Astrocyte (in vitro differentiated cells and primary cell): ENCODE measurements at regions not wholly inside any gene's neighbourhood (a gene's known extent, or its start where the extent isn't known, plus 50 kb on each side); places are given as distances from the start of the nearest gene placed in this dataset.

Source experiments
- DNase-seq: peaks from one replicate; pipeline ENCODE4 v3.0.0-alpha.2; 2010; ENCODE audit warnings: low read depth
- FAIRE-seq: peaks from 2 replicates; lab custom pipeline; 2011; peaks lifted over from hg19 to GRCh38; lab: Jason Lieb, UNC
- H2AFZ ChIP-seq: 2 replicates; pipeline ENCODE4 v1.6.0; 2012; ENCODE audit warnings: low read depth, low read length, inconsistent platforms
- H3K27ac ChIP-seq: 2 replicates; pipeline ENCODE4 v1.5.1; 2011; ENCODE audit warnings: low read depth, low read length, inconsistent platforms
- H3K27me3 ChIP-seq: 2 replicates; pipeline ENCODE4 v1.6.0; 2011; ENCODE audit warnings: low read length, inconsistent platforms; ENCODE audit not compliant: insufficient read depth
- H3K36me3 ChIP-seq: 2 replicates; pipeline ENCODE4 v1.5.1; 2011; ENCODE audit warnings: low read length, inconsistent platforms; ENCODE audit not compliant: insufficient read depth
- H3K4me1 ChIP-seq: 2 replicates; pipeline ENCODE4 v1.5.1; 2011; ENCODE audit warnings: low read length, inconsistent platforms; ENCODE audit not compliant: insufficient read depth
- H3K4me2 ChIP-seq: 2 replicates; pipeline ENCODE4 v1.6.0; 2012; ENCODE audit warnings: low read length, inconsistent platforms
- H3K4me3 ChIP-seq: 2 replicates; pipeline ENCODE4 v1.5.1; 2011; ENCODE audit warnings: low read depth, mild to moderate bottlenecking, low read length, inconsistent platforms; ENCODE audit not compliant: insufficient read depth
- H3K79me2 ChIP-seq: 2 replicates; pipeline ENCODE4 v1.6.0; 2012; ENCODE audit warnings: mild to moderate bottlenecking, low read length, inconsistent platforms; ENCODE audit not compliant: insufficient read depth
- H3K9ac ChIP-seq: 2 replicates; pipeline ENCODE4 v1.6.0; 2012; ENCODE audit warnings: mild to moderate bottlenecking, low read length, inconsistent platforms
- H3K9me3 ChIP-seq: 2 replicates; pipeline ENCODE4 v1.5.1; 2012; ENCODE audit warnings: low read depth, mild to moderate bottlenecking, low read length, inconsistent platforms; ENCODE audit not compliant: insufficient read depth
- H4K20me1 ChIP-seq: 2 replicates; pipeline ENCODE4 v1.6.0; 2012; ENCODE audit warnings: low read length, inconsistent platforms; ENCODE audit not compliant: insufficient read depth
- H3K27ac Mint-ChIP-seq: one replicate; pipeline ENCODE4 v1.8.0; 2021; ENCODE audit warnings: mild to moderate bottlenecking, mixed read lengths; ENCODE audit not compliant: unreplicated experiment
- H3K27me3 Mint-ChIP-seq: one replicate; pipeline ENCODE4 v1.8.0; 2021; ENCODE audit warnings: low read depth, mixed read lengths; ENCODE audit not compliant: unreplicated experiment
- H3K36me3 Mint-ChIP-seq: one replicate; pipeline ENCODE4 v1.8.0; 2021; ENCODE audit warnings: low read depth, mixed read lengths; ENCODE audit not compliant: unreplicated experiment
- H3K4me1 Mint-ChIP-seq: one replicate; pipeline ENCODE4 v1.8.0; 2021; ENCODE audit warnings: low read depth, mixed read lengths; ENCODE audit not compliant: unreplicated experiment
- H3K4me3 Mint-ChIP-seq: one replicate; pipeline ENCODE4 v1.8.0; 2021; ENCODE audit warnings: mild to moderate bottlenecking, moderate library complexity, mixed read lengths; ENCODE audit not compliant: unreplicated experiment
- H3K9me3 Mint-ChIP-seq: one replicate; pipeline ENCODE4 v1.8.0; 2021; ENCODE audit warnings: mild to moderate bottlenecking, mixed read lengths; ENCODE audit not compliant: unreplicated experiment
- EZH2 ChIP-seq: IDR thresholded peaks from 2 replicates; pipeline ENCODE4 v1.6.1; 2012; ENCODE audit warnings: mild to moderate bottlenecking, low read length, inconsistent platforms; ENCODE audit not compliant: insufficient read depth
- TF ChIP-seq, protein P1 (sequence below): IDR thresholded peaks from 2 replicates; pipeline ENCODE4 v1.5.1; 2011; ENCODE audit warnings: low read depth, mild to moderate bottlenecking, inconsistent platforms, low read length, moderate library complexity; ENCODE audit not compliant: insufficient read depth

DNA sequence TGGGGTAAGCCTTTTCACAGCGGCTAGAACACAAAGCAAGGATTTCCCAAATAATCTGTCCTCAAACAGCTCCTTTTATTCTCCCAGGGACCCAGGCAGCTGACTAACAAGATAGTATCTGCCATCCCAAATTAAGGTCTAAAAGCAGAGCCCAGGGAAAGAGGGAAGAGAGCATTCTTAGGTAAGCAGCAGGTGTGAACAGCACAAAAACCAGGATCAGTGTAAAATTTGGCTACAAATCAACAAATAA is 79.9 kb downstream of the RBMXL2 start:
- DNase-seq (no peak), FAIRE-seq (no peak)
- Mint-ChIP-seq H3K4me3 (no peak overlapping the region), H3K27ac (no peak overlapping the region), H3K36me3 (no peaks in the 10 kb centered on the region), H3K27me3 (no peaks in the 10 kb centered on the region), H3K4me1 (no peaks in the 10 kb centered on the region), H3K9me3 (no peaks in the 10 kb centered on the region)
- Histone ChIP-seq H3K4me3 (no peak overlapping the region), H2AFZ (no peak overlapping the region), H3K36me3 (no peaks in the 10 kb centered on the region), H3K4me2 (no peak overlapping the region), H3K9me3 (no peaks in the 10 kb centered on the region), H3K4me1 (no peaks in the 10 kb centered on the region), H3K27me3 (no peaks in the 10 kb centered on the region), H3K79me2 (no peaks in the 10 kb centered on the region), H3K27ac (no peak overlapping the region), H4K20me1 (no peaks in the 10 kb centered on the region), H3K9ac (no peak overlapping the region)
- TF ChIP-seq, protein P1, sequence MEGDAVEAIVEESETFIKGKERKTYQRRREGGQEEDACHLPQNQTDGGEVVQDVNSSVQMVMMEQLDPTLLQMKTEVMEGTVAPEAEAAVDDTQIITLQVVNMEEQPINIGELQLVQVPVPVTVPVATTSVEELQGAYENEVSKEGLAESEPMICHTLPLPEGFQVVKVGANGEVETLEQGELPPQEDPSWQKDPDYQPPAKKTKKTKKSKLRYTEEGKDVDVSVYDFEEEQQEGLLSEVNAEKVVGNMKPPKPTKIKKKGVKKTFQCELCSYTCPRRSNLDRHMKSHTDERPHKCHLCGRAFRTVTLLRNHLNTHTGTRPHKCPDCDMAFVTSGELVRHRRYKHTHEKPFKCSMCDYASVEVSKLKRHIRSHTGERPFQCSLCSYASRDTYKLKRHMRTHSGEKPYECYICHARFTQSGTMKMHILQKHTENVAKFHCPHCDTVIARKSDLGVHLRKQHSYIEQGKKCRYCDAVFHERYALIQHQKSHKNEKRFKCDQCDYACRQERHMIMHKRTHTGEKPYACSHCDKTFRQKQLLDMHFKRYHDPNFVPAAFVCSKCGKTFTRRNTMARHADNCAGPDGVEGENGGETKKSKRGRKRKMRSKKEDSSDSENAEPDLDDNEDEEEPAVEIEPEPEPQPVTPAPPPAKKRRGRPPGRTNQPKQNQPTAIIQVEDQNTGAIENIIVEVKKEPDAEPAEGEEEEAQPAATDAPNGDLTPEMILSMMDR = no peak
- TF ChIP-seq EZH2 = no peak

DNA sequence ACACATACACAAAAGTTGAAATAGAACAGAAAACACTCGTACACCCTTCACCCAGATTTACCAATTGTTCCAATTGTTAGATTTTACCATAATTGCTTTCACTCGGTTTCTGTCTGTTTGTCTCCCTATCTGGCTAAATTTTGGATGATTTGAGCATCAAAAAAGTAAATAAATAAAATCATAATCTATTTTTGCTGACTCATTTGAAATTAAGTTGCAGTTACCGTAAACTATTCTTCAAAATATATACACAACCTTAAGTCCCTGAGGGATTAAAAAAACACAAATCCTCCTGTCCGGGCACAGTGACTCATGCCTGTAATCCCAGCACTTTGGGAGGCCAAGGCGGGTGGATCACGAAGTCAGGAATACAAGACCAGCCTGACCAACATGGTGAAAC is 81.3 kb upstream of the SYT9 start:
- Mint-ChIP-seq H3K27ac (no peak overlapping the region), H3K27me3 (no peaks in the 10 kb centered on the region), H3K4me1 (no peaks in the 10 kb centered on the region), H3K4me3 (no peak overlapping the region), H3K9me3 (no peaks in the 10 kb centered on the region), H3K36me3 (no peaks in the 10 kb centered on the region)
- no peak overlapping the region for H3K4me3 ChIP-seq
- H3K9me3 ChIP-seq = no peaks in the 10 kb centered on the region
- no peaks in the 10 kb centered on the region for H3K27me3 ChIP-seq
- H3K36me3 ChIP-seq = no peaks in the 10 kb centered on the region
- TF ChIP-seq EZH2 = no peak
- TF ChIP-seq, protein P1 = no peak
- no peak overlapping the region for H2AFZ ChIP-seq
- FAIRE-seq (no peak), DNase-seq (no peak)
- H3K4me1 ChIP-seq = no peaks in the 10 kb centered on the region
- H3K4me2 ChIP-seq = no peak overlapping the region
- H3K9ac ChIP-seq = no peak overlapping the region
- no peaks in the 10 kb centered on the region for H4K20me1 ChIP-seq
- no peaks in the 10 kb centered on the region for H3K79me2 ChIP-seq
- no peak overlapping the region for H3K27ac ChIP-seq

DNA sequence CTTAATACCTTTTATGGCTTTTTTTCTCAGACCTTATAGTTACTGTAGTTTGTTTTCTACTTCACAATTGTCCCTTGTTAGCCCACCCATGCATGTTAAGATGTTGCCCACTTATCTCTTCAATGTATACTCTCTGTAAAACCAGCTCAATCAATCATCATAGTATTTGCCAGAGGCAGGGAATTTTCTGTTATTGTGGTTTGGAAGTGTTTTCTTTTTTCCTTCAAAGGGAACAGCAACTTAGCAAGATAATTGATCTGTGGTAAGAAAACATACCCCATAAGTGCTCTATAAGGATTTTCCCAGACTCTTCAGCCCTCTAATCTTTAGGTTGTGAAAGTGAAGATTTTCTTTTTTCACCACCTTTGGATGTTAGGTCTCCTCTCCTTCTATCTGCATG is 76.7 kb upstream of the SYT9 start:
- no peak for FAIRE-seq
- no peaks in the 10 kb centered on the region for H3K36me3 ChIP-seq
- no peaks in the 10 kb centered on the region for H3K27me3 Mint-ChIP-seq

More for the DNA sequence above, 76.7 kb upstream of the SYT9 start:
- Mint-ChIP-seq H3K27ac (no peak overlapping the region), H3K4me1 (no peaks in the 10 kb centered on the region), H3K4me3 (no peak overlapping the region), H3K36me3 (no peaks in the 10 kb centered on the region), H3K9me3 (no peaks in the 10 kb centered on the region)
- no peak overlapping the region for H3K4me2 ChIP-seq
- H4K20me1 ChIP-seq = no peaks in the 10 kb centered on the region
- H3K79me2 ChIP-seq = no peaks in the 10 kb centered on the region
- no peak overlapping the region for H3K9ac ChIP-seq
- no peak overlapping the region for H2AFZ ChIP-seq
- H3K27me3 ChIP-seq = no peaks in the 10 kb centered on the region
- no peak for DNase-seq
- no peaks in the 10 kb centered on the region for H3K4me1 ChIP-seq
- H3K9me3 ChIP-seq = no peaks in the 10 kb centered on the region
- H3K27ac ChIP-seq = no peak overlapping the region
- TF ChIP-seq, protein P1 = no peak
- TF ChIP-seq EZH2 = no peak
- H3K4me3 ChIP-seq = no peak overlapping the region
